NCI-H128 (cell line): ENCODE measurements at regions not wholly inside any gene's neighbourhood (a gene's known extent, or its start where the extent isn't known, plus 50 kb on each side); places are given as distances from the start of the nearest gene placed in this dataset.
"Not testable (repeated sequence)": the region's sequence is repeated elsewhere in the genome, so short reads cannot be mapped to it uniquely, and the experiment has no call there.

Experiments used
- DNase-seq: peaks from one replicate; lab custom pipeline; 2025; ENCODE audit not compliant: unreplicated experiment; lab: John Stamatoyannopoulos, UW

GRCh38 chr15:23846218-23846617, 159.1 kb upstream of the NDN start:
- DNase-seq: no peak

- DNase-seq: no peak
Measured at GRCh38 chr15:23850666-23851065, 163.6 kb upstream of the NDN start.

GRCh38 chr15:23851921-23852320, 164.8 kb upstream of the NDN start:
- no peak for DNase-seq

GRCh38 chr15:23853286-23853685, 166.2 kb upstream of the NDN start:
- DNase-seq: no peak

GRCh38 chr15:23854203-23854911, 167.3 kb upstream of the NDN start:
- no peak for DNase-seq

GRCh38 chr15:23854912-23855659, 168.0 kb upstream of the NDN start:
- DNase-seq: no peak

- no peak for DNase-seq
Measured at GRCh38 chr15:23855947-23856346, 168.8 kb upstream of the NDN start.

- DNase-seq: peak; percentile 25
Measured at GRCh38 chr15:23857028-23857641, 170.0 kb upstream of the NDN start.

GRCh38 chr15:23859008-23859407, 171.9 kb upstream of the NDN start:
- no peak for DNase-seq

- DNase-seq: no peak
Measured at GRCh38 chr15:23860290-23861245, 173.5 kb upstream of the NDN start.

- no peak for DNase-seq
Measured at GRCh38 chr15:23866832-23867231, 179.7 kb upstream of the NDN start.

GRCh38 chr15:23869396-23869795, 182.3 kb upstream of the NDN start:
- no peak for DNase-seq

GRCh38 chr15:23873613-23874012, 186.5 kb upstream of the NDN start:
- not testable (repeated sequence) for DNase-seq

GRCh38 chr15:23877502-23878412, 190.7 kb upstream of the NDN start:
- DNase-seq: peak; percentile 36

GRCh38 chr15:23881291-23881690, 194.2 kb upstream of the NDN start:
- no peak for DNase-seq

GRCh38 chr15:23890218-23890617, 203.1 kb upstream of the NDN start:
- DNase-seq: no peak

- no peak for DNase-seq
Measured at GRCh38 chr15:23897091-23897490, 210.0 kb upstream of the NDN start.

- DNase-seq: no peak
Measured at GRCh38 chr15:23897531-23897930, 210.4 kb upstream of the NDN start.

- DNase-seq: no peak
Measured at GRCh38 chr15:23910030-23910429, 222.9 kb upstream of the NDN start.

GRCh38 chr15:23912191-23912590, 225.1 kb upstream of the NDN start:
- no peak for DNase-seq
